HG02763 (cell line): ENCODE measurements at regions not wholly inside any gene's neighbourhood (a gene's known extent, or its start where the extent isn't known, plus 50 kb on each side); places are given as distances from the start of the nearest gene placed in this dataset.
"Not testable (repeated sequence)": the region's sequence is repeated elsewhere in the genome, so short reads cannot be mapped to it uniquely, and the experiment has no call there.

Source experiments
- ATAC-seq: cut with Tn5 transposase; IDR thresholded peaks from one replicate; pipeline ENCODE4 v1.9.1; 2021; ENCODE audit warnings: mild to moderate bottlenecking, moderate library complexity; ENCODE audit not compliant: unreplicated experiment

DNA sequence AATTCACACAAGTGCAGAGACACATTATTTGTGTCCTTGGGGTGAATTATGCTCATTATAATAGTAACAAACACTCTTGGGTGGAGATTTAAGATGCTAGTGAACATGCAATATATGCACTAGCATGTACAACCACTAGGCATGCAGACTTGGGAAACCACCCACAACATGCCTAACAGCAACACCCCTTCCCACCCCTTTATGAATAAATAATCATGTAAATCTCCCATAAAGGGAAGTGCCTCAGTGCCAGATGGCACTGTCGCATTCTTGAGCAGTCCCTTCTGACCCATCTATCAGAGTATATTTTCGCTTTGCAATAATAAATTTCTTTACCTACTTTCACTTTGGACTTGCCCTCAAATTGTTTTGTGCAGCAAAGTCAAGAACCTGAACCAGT, 1362.2 kb downstream of the OLFM4 start:
- ATAC-seq, result no peak

- no peak for ATAC-seq
Measured at GRCh38 chr13:54394085-54394700, 1365.6 kb downstream of the OLFM4 start.

- no peak for ATAC-seq
Measured at GRCh38 chr13:54394908-54395307, 1366.3 kb downstream of the OLFM4 start.

GRCh38 chr13:54402495-54402894, 1373.9 kb downstream of the OLFM4 start:
- ATAC-seq, result no peak

DNA sequence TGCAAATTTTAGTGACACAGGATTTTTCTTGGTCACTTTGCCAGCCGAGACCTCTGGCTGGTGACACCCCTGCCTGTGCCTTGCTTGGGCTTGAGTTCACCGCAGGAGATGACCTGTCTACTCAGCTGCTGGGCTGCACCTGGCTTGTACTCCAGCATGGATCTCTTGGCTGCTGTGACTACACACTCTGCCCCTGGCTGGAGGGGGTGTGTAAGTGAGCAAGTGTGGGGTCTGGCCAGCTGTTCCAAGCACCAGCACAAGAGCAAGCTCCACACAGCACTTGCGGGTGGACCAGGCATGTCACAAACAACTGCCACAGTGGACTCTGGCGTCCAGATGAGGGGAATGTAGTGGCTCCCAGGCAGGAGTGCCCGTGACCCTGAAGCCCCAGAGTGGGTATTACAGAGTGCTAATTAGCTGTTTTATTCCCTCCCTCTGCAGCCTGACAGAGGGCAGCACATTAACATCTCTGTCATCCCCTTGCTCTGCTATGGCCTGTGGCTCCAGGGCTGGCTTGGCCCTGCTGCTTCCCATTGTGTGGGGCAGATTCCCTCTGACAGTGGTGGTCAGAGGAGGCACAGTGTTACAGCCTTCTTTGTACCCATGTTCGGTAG, 1387.2 kb downstream of the OLFM4 start:
- ATAC-seq, result no peak

DNA sequence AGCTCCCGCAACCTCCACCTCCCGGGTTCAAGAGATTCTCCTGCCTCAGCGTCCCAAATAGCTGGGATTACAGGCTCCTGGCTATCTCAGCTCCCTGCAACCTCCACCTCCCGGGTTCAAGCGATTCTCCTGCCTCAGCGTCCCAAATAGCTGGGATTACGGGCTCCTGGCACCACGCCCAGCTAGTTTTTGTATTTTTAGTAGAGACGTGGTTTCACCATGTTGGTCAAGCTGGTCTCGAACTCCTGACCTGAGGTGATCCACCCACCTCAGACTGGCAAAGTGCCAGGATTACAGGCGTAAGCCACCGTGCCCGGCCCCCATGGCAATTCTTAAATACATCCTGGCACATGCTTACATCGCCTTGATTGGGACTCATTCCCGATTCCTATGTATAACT, 1394.3 kb downstream of the OLFM4 start:
- ATAC-seq, result not testable (repeated sequence)

DNA sequence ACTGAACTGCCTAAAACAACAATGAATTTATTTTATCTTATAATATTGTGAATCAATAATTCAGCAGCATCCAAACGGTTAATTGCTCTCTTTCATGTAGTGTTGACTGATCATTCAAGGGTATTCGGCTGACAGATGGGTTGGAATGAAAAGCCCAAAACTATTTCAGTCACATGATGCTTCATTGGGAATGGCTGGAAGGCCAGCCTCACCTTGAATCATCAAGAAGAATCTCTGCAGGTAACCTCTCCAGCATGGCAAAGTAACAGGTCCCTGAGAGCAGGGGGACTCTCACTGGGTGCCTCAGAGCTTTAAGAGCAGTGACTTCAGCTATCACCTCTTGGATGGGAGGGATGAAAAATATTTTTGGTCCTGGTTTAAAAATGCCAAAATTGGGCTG, 1395.7 kb downstream of the OLFM4 start:
- no peak for ATAC-seq

- no peak for ATAC-seq
Measured at GRCh38 chr13:54433493-54434206, 1405.0 kb downstream of the OLFM4 start.

- not testable (repeated sequence) for ATAC-seq
Measured at GRCh38 chr13:54440853-54441400, 1412.3 kb downstream of the OLFM4 start.

DNA sequence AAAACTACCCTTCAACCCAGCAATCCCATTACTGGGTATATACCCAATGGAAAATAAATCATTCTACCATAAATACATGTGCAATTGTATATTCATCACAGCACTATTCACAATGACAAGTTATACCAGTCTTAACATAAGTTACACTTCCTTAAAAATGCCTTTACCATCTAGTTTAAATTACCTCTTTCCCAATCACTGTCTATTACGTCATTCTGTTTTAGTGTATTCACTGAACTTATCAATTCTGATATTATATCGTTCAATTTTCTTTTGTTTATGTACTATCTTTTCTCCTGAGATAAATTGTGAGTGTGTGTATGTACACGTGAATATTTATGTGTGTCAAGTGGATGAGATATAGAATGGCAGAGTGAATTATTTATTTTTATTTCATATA, 1416.8 kb downstream of the OLFM4 start:
- ATAC-seq, result no peak

DNA sequence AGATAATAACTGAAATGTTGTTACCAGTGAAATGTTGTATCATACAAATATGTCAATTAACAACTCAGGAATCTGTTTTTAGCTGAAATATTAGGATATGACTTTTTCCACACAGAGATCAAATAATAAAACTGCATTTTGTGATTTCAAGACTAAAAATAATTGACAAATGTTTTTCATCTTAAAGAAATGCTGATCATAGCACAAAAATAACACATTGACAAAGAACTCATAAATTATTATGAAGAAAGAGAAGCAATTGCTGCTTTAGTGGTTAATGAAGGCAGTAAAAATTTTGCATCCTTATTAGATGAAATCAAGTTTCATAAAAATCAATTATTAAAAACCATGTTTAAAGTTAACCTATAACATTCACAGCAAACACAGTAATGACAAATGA, 1417.3 kb downstream of the OLFM4 start:
- no peak for ATAC-seq

GRCh38 chr13:54449922-54450321, 1421.3 kb downstream of the OLFM4 start:
- no peak for ATAC-seq

DNA sequence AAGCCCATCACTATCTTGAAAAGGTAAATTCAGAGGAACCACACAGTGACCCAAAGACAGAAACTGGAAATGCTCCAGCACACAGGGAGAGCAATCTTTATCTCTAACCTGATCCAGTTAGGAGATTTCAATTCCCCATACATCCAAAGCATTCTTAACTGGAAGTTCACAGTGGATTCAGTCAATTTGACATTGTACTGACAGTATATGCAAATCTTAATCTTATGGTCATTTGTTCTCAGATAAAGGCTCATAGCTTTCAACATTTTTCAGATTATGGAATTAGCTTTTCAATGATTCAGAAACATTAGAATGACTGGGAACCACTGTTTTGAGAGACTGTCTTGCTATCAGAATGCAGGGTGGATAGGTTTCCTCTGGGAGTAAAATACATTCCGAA, 1455.6 kb downstream of the OLFM4 start:
- no peak for ATAC-seq

DNA sequence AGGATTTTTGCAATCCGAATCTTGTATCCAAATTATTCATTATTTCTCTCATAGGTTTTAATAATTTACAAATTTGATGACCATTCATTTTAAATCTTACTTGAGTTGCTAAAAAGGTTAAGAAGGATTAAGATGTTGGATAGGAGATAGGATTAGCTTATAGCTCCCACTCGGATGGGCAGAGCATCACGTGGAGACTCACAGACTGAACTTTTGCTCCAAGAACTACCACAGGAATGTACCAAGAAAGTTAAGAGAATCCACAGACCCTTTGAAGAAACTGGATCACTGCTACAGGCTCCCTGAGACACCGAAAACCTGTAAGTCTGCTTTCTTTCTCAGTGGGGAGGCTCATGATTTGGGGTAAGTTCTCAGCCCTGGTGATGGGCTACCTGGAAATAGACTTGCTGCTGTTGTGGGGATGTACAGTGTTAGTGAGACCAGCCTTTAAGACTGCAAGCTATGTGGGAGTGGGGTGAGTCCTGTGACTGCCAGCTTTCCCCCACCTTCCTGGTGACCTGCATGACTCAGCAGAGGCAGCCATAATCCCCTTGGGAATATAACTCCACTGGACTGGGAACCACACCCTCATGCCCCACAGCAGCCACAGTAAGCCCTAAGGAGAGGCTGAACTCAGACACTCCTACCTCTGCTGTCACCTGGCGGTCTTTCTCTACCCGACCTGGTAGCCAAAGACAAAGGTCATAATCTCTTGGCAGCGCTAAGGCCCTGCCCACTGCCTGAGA, 1458.0 kb downstream of the OLFM4 start:
- ATAC-seq, result no peak

- no peak for ATAC-seq
Measured at GRCh38 chr13:54489359-54489758, 1460.7 kb downstream of the OLFM4 start.

- no peak for ATAC-seq
Measured at GRCh38 chr13:54492995-54493394, 1464.4 kb downstream of the OLFM4 start.

- ATAC-seq, result no peak
Measured at GRCh38 chr13:54511366-54511765, 1482.8 kb downstream of the OLFM4 start.

DNA sequence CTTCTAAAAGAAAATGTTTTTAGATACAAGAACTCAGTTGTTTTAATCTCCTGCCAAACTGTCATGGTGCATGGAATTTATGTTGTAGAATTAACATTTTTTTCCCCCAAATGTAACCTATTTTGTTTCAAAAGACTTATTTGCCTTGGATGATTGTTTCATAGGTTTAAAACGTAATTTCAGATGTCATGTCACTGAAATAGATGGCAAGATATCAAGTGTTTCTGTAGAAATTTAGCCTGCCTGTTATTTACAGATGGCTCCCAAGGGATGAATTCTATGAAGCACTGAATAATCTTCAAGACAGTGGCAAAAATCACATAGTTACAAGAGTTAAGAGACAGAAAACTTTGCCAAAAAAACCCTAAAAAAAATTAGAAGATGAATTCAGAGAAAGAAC, 1484.6 kb downstream of the OLFM4 start:
- no peak for ATAC-seq

GRCh38 chr13:54536112-54536511, 1507.5 kb downstream of the OLFM4 start:
- no peak for ATAC-seq

DNA sequence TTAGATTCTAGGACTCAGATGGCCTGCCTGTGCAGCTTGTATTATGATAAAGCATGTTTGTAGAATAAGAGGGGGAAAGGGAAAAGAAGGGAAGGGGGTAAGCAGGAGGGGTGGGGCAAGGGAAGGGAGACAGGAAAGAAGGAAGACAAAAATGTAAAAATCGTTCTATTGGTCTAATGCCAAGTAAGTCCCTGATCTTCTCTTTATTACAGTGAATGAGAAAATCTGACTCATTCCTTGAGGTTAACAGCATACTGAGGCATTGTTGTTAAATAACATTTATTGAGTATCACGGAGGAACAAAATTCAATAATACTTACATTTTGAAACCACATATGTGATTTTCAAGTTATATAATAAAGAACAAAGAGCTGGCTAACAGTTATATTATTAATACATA, 1534.7 kb downstream of the OLFM4 start:
- ATAC-seq, result no peak

DNA sequence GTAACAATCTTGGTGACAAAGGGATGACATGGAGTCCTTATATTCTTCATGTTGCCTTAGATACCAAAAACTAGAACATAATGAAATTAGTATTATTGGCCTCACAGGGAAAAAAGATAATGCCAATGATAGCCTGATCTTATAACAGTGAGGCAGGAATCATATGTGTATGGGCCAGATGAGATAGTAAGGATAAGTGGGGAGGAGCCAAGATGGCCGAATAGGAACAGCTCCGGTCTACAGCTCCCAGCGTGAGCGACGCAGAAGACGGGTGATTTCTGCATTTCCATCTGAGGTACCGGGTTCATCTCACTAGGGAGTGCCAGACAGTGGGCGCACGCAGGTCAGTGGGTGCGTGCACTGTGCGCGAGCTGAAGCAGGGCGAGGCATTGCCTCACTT, 1543.4 kb downstream of the OLFM4 start:
- ATAC-seq, result not testable (repeated sequence)
